OCI-LY3 (cell line): ENCODE measurements at regions not wholly inside any gene's neighbourhood (a gene's known extent, or its start where the extent isn't known, plus 50 kb on each side); places are given as distances from the start of the nearest gene placed in this dataset.

Source experiments
- H2AFZ ChIP-seq: fragments of 200-600, 300-600 bp; shearing (Covaris generic); 2 replicates; pipeline ENCODE4 v1.6.0; 2014; ENCODE audit warnings: antibody characterized with exemption, low read depth, low read length
- H3K27ac ChIP-seq: fragments of 200-600, 300-600 bp; sonication (generic); 2 replicates; pipeline ENCODE4 v1.5.1; 2014; ENCODE audit warnings: mild to moderate bottlenecking, low read length, moderate library complexity, mixed read lengths
- H3K27me3 ChIP-seq: fragments of 200-600, 300-600 bp; sonication (generic); 2 replicates; pipeline ENCODE4 v1.6.1; 2014; ENCODE audit warnings: low read depth, low read length, mixed read lengths
- H3K36me3 ChIP-seq: fragments of 200-600, 300-600 bp; sonication (generic); replicated peaks from 2 replicates; pipeline ENCODE3; 2014; ENCODE audit warnings: low read depth, low read length, mixed read lengths
- H3K4me1 ChIP-seq: fragments of 300-600, 200-600 bp; sonication (generic); 2 replicates; pipeline ENCODE4 v1.6.1; 2014; ENCODE audit warnings: low read length, mixed read lengths
- H3K4me2 ChIP-seq: fragments of 200-600, 300-600 bp; sonication (generic); 2 replicates; pipeline ENCODE4 v1.6.1; 2014; ENCODE audit warnings: low read length, mixed read lengths
- H3K4me3 ChIP-seq: fragments of 300-600, 200-600 bp; sonication (generic); 2 replicates; pipeline ENCODE4 v1.5.1; 2014; ENCODE audit warnings: antibody characterized with exemption, mild to moderate bottlenecking, low read length, moderate library complexity
- H3K79me2 ChIP-seq: fragments of 300-600, 200-600 bp; shearing (Covaris generic); 2 replicates; pipeline ENCODE4 v1.6.1; 2014; ENCODE audit warnings: mild to moderate bottlenecking, low read length, mixed read lengths
- H3K9ac ChIP-seq: fragments of 300-600, 200-600 bp; shearing (Covaris generic); 2 replicates; pipeline ENCODE4 v1.6.0; 2014; ENCODE audit warnings: mild to moderate bottlenecking, low read length, moderate library complexity
- H3K9me3 ChIP-seq: fragments of 200-600, 300-600 bp; shearing (Covaris generic); 2 replicates; pipeline ENCODE4 v1.6.1; 2014; ENCODE audit warnings: low read length, mixed read lengths; ENCODE audit not compliant: insufficient read depth
- H4K20me1 ChIP-seq: fragments of 200-600, 300-600 bp; sonication (generic); 2 replicates; pipeline ENCODE4 v1.6.1; 2016; ENCODE audit warnings: low read length, mixed read lengths; ENCODE audit not compliant: insufficient read depth
- CTCF ChIP-seq: fragments of 200-600, 300-600 bp; sonication (generic); IDR thresholded peaks from 2 replicates; pipeline ENCODE4 v1.5.1; 2014; ENCODE audit warnings: antibody characterized with exemption, low read length, low read depth
- EZH2phosphoT487 ChIP-seq: fragments of 200-600 bp; shearing (Covaris generic); IDR thresholded peaks from 2 replicates; pipeline ENCODE4 v1.6.1; 2018; ENCODE audit warnings: antibody characterized with exemption, mixed run types, low read depth

GRCh38 chr10:78181381-78182055 is 147.9 kb downstream of the RPS24 start:
- Histone ChIP-seq H3K27ac (no peak overlapping the region), H3K27me3 (no peaks in the 10 kb centered on the region), H3K9ac (no peak overlapping the region), H2AFZ (no peak overlapping the region), H3K9me3 (no peaks in the 10 kb centered on the region), H3K36me3 (no peaks in the 10 kb centered on the region), H3K4me3 (no peak overlapping the region), H3K4me2 (no peak overlapping the region), H3K79me2 (no peaks in the 10 kb centered on the region), H4K20me1 (no peaks in the 10 kb centered on the region), H3K4me1 (no peaks in the 10 kb centered on the region)
- TF ChIP-seq CTCF = no peak
- TF ChIP-seq EZH2phosphoT487 = no peak

- H4K20me1 ChIP-seq = no peaks in the 10 kb centered on the region
Measured at GRCh38 chr10:78182841-78183240, 149.2 kb downstream of the RPS24 start.

GRCh38 chr10:78184851-78185692 is 151.4 kb downstream of the RPS24 start:
- Histone ChIP-seq H3K4me3 (no peak overlapping the region), H3K4me2 (no peak overlapping the region), H3K27me3 (no peaks in the 10 kb centered on the region), H3K36me3 (no peaks in the 10 kb centered on the region), H3K9me3 (no peaks in the 10 kb centered on the region), H3K9ac (no peak overlapping the region), H4K20me1 (no peaks in the 10 kb centered on the region), H2AFZ (no peak overlapping the region), H3K4me1 (no peaks in the 10 kb centered on the region), H3K27ac (no peak overlapping the region), H3K79me2 (no peaks in the 10 kb centered on the region)
- no peak for TF ChIP-seq EZH2phosphoT487
- TF ChIP-seq CTCF = no peak

More at GRCh38 chr10:78182841-78183240, 149.2 kb downstream of the RPS24 start:
- Histone ChIP-seq H3K36me3 (no peaks in the 10 kb centered on the region), H2AFZ (no peak overlapping the region), H3K4me3 (no peak overlapping the region), H3K27ac (no peak overlapping the region), H3K9me3 (no peaks in the 10 kb centered on the region), H3K4me1 (no peaks in the 10 kb centered on the region), H3K79me2 (no peaks in the 10 kb centered on the region), H3K27me3 (no peaks in the 10 kb centered on the region), H3K9ac (no peak overlapping the region), H3K4me2 (no peak overlapping the region)
- no peak for TF ChIP-seq EZH2phosphoT487
- no peak for TF ChIP-seq CTCF

GRCh38 chr10:78185693-78186055 is 152.0 kb downstream of the RPS24 start:
- H3K4me1 ChIP-seq = no peaks in the 10 kb centered on the region
- no peak overlapping the region for H3K4me3 ChIP-seq
- no peaks in the 10 kb centered on the region for H3K9me3 ChIP-seq
- no peak for TF ChIP-seq EZH2phosphoT487
- TF ChIP-seq CTCF = no peak
- no peak overlapping the region for H3K9ac ChIP-seq
- H3K27ac ChIP-seq = no peak overlapping the region
- H3K79me2 ChIP-seq = no peaks in the 10 kb centered on the region
- H3K4me2 ChIP-seq = no peak overlapping the region
- H3K36me3 ChIP-seq = no peaks in the 10 kb centered on the region
- no peaks in the 10 kb centered on the region for H3K27me3 ChIP-seq
- no peaks in the 10 kb centered on the region for H4K20me1 ChIP-seq
- H2AFZ ChIP-seq = no peak overlapping the region
